GM21526 (cell line): ENCODE measurements at regions not wholly inside any gene's neighbourhood (a gene's known extent, or its start where the extent isn't known, plus 50 kb on each side); places are given as distances from the start of the nearest gene placed in this dataset.
A peak's percentile ranks its signal among the peaks of the same experiment; 100 is the strongest.

Experiments used
- ATAC-seq: cut with Tn5 transposase; IDR thresholded peaks from one replicate; pipeline ENCODE4 v1.9.1; 2021; ENCODE audit warnings: moderate library complexity; ENCODE audit not compliant: unreplicated experiment, low FRiP score

- no peak for ATAC-seq
Measured at GRCh38 chr13:91127995-91128394, 219.5 kb upstream of the MIR17HG start.

GRCh38 chr13:91132381-91132780 is 215.1 kb upstream of the MIR17HG start:
- no peak for ATAC-seq

- ATAC-seq, result no peak
Measured at GRCh38 chr13:91132786-91133185, 214.7 kb upstream of the MIR17HG start.

- ATAC-seq, result peak; percentile 80
Measured at GRCh38 chr13:91133941-91134802, 213.3 kb upstream of the MIR17HG start.

- ATAC-seq, result no peak
Measured at GRCh38 chr13:91134803-91135184, 212.7 kb upstream of the MIR17HG start.

GRCh38 chr13:91135376-91135775 is 212.1 kb upstream of the MIR17HG start:
- ATAC-seq, result no peak

- ATAC-seq, result no peak
Measured at GRCh38 chr13:91135968-91136367, 211.5 kb upstream of the MIR17HG start.

- ATAC-seq, result no peak
Measured at GRCh38 chr13:91136806-91137205, 210.7 kb upstream of the MIR17HG start.

- no peak for ATAC-seq
Measured at GRCh38 chr13:91139232-91139631, 208.3 kb upstream of the MIR17HG start.

GRCh38 chr13:91141543-91142061 is 205.9 kb upstream of the MIR17HG start:
- ATAC-seq, result no peak

- no peak for ATAC-seq
Measured at GRCh38 chr13:91142572-91142971, 204.9 kb upstream of the MIR17HG start.

GRCh38 chr13:91144054-91144453 is 203.4 kb upstream of the MIR17HG start:
- ATAC-seq, result no peak

- ATAC-seq, result no peak
Measured at GRCh38 chr13:91144486-91144885, 203.0 kb upstream of the MIR17HG start.

- no peak for ATAC-seq
Measured at GRCh38 chr13:91145571-91146205, 201.8 kb upstream of the MIR17HG start.

GRCh38 chr13:91146601-91147000 is 200.9 kb upstream of the MIR17HG start:
- no peak for ATAC-seq

GRCh38 chr13:91148098-91148497 is 199.4 kb upstream of the MIR17HG start:
- ATAC-seq, result no peak

GRCh38 chr13:91151921-91152320 is 195.6 kb upstream of the MIR17HG start:
- no peak for ATAC-seq

GRCh38 chr13:91153372-91153771 is 194.1 kb upstream of the MIR17HG start:
- no peak for ATAC-seq

- no peak for ATAC-seq
Measured at GRCh38 chr13:91154558-91155353, 192.7 kb upstream of the MIR17HG start.

GRCh38 chr13:91155512-91156114 is 191.9 kb upstream of the MIR17HG start:
- no peak for ATAC-seq
